GM03348 (cell line): ENCODE measurements at regions not wholly inside any gene's neighbourhood (a gene's known extent, or its start where the extent isn't known, plus 50 kb on each side); places are given as distances from the start of the nearest gene placed in this dataset.

Experiments used
- DNase-seq: peaks from one replicate; pipeline ENCODE4 v3.0.0; 2012; ENCODE audit warnings: low spot score

DNA sequence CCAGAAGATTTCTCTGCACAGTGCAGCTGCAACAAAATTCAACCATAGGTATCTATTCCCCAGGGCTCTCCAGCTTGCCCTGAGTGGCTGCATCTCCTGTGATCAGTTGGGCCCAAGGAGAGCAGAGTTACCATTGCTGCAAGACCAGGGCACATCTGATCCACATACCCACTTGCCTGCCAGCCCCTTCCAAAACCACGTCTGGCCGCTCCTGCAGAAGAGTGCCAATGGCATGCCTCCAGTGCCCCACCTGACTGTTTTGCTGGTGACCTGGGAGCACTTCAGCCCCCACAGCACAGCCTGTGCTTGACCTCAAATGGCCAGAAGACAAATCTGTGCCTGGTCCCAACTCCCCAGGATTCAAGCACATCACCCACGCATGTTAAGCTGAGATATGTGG is 526.1 kb upstream of the GBE1 start:
- no peak for DNase-seq

- no peak for DNase-seq
These were observed 519.8 kb upstream of the GBE1 start for GRCh38 chr3:82281205-82281604.

- no peak for DNase-seq
These were observed 515.5 kb upstream of the GBE1 start for GRCh38 chr3:82276992-82277391.

- no peak for DNase-seq
These were observed 513.5 kb upstream of the GBE1 start for GRCh38 chr3:82274897-82275296.

- DNase-seq = no peak
These were observed 504.3 kb upstream of the GBE1 start for GRCh38 chr3:82265747-82266146.

DNA sequence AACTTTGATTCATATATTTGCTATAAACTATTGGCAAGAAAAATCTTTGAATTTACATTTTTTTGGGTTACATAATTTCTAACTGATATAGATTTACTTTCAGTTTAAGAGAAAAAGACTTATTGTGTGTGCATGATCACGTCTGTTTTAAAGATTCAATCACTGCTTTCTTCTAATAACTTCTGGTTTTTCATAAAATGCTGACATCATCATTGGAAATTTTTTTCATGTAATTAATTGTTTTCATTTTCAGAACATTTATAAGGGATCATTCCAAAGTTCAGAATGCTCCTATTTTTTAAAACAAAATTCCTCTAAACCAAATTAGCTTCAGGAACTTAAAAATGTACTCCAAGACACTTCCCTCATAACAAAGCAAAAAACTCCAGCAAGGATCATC is 500.7 kb upstream of the GBE1 start:
- DNase-seq = no peak

- DNase-seq = no peak
These were observed 500.2 kb upstream of the GBE1 start for GRCh38 chr3:82261637-82262036.

DNA sequence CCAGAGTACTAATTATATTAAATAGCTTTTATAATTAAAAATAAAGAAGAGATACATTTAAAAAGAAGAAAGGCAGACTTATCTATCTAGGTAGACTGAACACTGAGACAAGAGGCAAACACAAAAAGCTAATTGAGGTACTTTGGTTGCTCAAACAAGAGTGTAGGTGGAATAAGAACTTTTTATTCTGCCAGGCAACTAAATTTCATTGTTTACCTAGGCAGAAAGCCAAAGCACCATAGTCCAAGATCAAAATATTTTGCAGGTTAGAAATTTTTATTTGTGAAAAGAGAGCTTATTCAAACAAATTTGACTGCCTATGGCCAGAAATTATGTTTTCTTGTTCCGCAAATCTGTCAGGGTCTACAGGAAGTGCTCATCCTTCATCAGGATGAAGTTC is 499.6 kb upstream of the GBE1 start:
- DNase-seq = no peak

DNA sequence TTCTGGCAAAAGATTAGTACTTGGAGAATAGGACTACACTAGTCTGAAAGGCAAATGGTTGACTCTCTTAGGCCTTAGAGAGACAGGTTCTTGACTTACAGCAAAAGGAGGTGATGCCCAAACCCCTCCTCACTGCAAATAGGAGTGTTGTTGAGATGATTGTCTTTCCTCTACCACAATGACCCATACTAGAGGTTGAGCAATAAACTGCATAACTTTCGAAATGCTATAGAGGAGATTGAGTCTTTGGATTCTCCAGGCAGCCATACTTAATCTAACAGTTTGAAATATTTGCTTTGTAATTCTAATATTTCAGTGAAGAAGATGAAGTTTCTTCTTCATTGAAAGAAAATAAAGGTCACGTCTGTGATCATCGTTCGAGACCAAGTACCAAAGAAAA is 498.5 kb upstream of the GBE1 start:
- DNase-seq = no peak

DNA sequence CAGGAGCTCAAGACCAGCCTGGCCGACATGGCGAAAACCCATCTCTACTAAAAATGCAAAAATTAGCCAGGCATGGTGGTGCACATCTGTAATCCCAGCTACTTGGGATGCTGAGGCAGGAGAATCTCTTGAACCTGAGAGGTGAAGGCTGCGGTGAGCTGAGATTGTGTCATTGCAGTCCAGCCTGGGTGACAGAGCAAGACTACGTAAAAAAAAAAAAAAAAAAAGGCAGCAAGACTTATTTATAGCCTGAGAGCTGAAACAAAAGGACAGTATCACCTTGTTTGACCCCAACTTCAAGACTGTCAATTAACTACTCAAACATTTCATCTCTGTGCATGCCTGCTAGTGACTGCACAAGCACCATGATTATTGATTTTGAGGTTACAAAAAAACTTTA is 478.9 kb upstream of the GBE1 start:
- DNase-seq = no peak

DNA sequence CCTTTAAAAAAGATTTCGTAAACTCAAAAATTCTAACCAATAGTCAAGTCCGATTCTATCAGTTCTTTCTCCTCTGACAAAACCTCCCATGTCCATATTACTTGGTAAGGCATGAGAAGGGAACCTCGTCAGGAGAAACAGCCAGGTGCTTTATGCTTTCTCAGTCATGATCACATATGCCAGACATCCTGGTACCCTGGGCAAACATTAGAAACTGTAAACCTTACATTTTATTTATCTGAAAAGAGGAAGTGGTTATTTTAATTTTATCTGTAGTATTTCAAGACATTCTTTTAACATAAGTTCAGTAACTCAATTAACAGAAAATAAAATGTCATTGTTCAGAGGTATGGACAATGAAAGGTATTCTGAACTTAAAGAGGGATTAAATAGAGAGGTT is 474.8 kb upstream of the GBE1 start:
- no peak for DNase-seq

- DNase-seq = no peak
These were observed 468.0 kb upstream of the GBE1 start for GRCh38 chr3:82229397-82229796.

DNA sequence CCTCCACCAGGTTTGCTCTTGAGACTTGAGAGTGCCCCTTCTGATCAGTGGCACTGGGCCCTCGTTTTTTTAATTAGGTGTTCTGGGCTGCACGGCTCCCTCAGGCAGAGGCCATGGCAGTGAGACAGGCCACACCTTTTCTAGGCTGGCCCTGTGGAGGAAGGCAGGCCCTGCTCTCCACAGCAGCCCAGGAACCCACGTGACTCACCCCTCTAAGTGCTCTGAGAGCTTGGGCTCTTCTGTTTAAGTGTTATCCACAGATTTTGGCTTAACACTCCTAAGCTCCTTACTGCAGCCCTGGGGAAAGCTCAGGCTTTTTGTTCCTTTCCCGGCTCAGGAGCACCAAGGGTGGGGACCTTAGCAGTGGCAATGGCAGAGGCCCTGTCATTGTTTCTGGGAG is 463.2 kb upstream of the GBE1 start:
- no peak for DNase-seq

DNA sequence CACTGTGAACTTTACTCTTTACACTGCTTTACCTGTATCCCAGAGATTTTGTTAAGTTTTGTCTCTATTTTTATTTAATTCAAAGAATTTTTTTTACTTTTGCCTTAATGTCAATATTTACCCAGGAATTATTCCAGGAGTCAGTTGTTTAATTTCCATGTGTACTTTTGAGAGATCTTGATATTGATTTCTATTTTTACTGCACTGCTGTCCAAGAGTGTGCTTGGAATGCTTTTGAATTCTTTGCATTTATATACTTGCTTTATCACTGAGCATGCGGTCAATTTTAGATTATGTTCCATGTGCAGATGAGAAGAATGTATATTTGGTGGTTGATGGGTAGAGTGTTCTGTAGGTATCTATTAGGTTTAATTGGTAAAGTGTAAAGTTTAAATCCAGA is 461.0 kb upstream of the GBE1 start:
- no peak for DNase-seq

DNA sequence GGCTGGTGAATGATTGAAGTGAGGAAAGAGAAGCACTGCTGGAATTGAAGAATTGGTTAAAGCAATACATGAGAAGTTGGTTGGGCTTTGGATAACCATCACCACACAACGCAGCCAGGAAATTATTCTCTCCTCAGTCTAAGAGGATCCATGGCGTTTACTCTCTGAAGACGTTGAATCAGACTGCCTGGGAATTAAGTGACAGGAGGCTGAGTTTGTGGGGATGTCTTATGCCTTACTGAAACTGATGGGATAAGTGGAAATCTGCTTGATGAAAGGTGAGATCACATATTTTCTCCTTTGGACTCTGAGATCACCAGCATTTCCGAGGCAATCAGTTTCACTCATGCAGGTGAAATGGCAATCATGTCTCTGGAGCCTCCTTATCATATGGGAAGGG is 456.1 kb upstream of the GBE1 start:
- no peak for DNase-seq

DNA sequence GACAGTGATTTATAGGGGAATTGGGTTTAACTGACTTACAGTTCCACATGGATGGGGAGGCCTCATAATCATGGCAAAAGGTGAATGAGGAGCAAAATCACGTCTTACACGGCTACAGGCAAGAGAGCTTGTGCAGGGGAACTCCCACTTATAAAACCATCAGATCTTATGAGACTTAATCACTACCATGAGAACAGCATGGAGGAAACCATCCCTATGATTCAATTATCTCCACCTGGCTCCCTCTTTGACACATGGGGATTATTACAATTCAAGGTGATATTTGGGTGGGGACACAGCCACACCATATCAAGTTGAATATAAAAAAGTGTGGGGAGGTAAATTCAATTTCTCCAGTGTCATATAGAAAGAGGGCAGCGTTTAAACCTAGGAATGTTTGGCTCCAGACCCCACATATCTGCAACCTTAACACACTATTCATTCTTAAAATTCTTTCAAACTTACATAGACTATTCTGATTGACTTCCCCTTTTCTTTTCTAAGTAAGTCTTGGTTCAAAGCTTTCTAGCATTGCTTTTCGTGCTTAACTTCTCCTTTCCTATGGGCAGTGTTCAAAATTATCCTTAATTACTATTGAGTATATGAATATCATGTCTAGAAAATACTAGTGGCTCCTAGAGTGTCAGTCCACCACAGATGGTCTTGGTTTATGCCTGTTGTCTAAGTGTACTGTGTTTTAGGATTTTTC is 446.7 kb upstream of the GBE1 start:
- DNase-seq = no peak

DNA sequence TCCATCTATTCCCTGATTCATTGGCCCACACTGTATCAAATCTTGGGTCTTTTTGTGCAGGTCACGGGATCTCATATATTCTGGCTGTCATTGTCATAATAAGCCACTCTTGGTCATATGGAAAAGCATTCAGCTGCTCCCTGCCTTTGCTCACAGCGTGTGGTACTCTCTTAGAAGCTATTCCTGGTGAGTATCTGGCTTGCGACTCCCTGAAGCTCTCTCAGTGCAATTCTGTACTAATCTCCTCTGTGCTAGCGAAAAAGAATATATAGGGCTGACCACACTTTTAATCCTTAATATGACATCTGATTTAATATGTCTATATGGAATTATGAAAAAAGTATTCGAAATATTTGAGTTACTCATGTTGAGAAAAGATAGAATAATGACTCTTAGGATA is 440.8 kb upstream of the GBE1 start:
- no peak for DNase-seq

DNA sequence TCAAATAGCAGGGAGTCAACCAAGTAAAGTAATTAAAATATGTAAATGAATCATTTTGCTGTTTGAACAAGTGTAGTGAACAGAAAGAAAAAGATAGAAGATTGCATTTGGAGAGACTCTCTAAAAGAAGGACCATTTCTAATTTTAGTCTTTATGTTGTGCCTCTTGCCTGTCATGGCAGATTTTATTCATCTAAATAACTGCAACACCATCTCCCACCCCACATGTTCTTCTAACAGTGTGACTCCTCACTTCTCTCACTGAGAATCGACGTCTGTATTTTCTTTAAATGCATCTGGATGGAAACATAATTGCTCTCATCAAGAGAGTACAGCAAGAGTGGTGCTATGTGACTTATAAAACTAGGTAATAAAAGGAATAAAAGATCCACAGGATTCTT is 439.9 kb upstream of the GBE1 start:
- no peak for DNase-seq

GRCh38 chr3:82198009-82198408 is 436.6 kb upstream of the GBE1 start:
- no peak for DNase-seq

DNA sequence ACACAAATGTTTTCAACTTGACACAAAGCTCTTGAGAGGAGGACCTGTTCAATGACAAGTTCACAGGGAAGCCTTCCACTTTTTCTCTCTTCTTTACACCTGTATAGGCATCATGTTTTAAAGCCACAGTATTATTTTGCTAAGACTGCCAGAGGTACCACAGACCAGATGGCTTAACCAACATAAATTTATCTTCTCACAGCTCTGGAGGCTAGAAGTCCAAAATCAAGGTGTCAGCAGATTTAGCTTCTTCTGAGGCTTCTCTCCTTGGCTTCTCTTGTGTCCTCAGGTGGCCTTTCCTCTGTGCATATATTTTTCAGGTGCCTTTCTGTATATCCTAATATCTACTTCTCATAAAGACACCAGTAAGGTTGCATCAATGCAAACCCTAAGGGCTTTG is 435.2 kb upstream of the GBE1 start:
- DNase-seq = no peak

DNA sequence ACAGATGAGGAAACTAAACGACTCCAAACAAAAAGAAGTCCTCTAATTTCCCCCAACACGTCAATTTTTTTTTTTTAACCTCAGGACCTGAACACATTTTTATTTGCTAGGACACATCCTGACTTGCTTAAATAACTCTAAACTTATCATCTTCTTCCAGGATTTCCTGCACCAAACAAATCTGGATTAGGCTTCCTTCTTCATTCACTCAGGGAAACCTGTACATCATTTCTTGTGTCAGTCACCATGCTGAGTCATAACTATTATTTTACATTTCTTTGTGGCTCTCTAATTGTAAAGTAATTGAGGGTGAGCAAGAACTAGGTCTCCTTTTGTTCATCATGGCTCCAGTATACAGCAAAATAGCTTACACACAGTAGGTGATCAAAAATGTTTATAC is 433.4 kb upstream of the GBE1 start:
- no peak for DNase-seq

GRCh38 chr3:82186017-82186416 is 424.6 kb upstream of the GBE1 start:
- no peak for DNase-seq

GRCh38 chr3:82179291-82179690 is 417.8 kb upstream of the GBE1 start:
- DNase-seq = no peak

DNA sequence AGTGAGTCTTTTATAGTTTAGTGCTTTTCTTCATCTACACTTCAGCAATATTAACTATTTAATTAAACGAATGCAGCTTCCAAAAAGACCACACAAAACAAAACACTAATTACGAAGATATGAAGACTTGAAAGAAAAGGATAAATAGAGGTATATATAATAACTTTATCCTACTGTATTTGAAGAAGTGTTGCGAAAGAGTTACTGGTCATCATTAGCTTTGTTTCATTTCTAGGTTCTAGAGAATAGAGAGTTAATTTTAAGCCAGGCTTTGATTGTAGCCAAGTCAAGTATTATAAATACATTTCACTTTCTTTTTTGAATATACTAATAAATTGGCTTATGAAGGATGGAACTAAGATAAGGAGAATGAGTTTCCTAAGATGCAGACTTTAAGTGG is 416.8 kb upstream of the GBE1 start:
- DNase-seq = no peak

- no peak for DNase-seq
These were observed 416.3 kb upstream of the GBE1 start for GRCh38 chr3:82177774-82178173.
